ENCODE measurements at regions not wholly inside any gene's neighbourhood (a gene's known extent, or its start where the extent isn't known, plus 50 kb on each side); places are given as distances from the start of the nearest gene placed in this dataset.

DNA sequence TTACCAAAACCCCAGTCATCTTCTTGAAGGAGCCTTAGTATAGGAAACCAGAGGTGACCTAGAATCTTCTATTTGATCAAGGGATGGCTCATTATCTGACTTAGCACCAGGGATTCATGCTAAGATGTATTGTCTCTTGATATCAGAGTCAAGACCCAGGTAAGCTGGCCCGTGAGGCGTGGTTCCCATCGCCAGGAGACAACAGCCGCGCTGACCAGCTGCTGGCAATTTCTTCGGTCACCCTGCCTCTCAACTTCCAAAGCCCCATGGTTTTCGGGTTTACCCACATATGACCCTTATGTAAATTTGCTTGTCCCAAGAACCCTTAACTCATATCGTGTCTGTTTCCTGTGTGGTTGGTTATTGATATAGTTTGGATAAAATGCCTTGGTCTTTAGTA is 77.7 kb upstream of the VSTM2B start:
- Mint-ChIP-seq H3K36me3 (ENCODE audit: low read depth, unreplicated experiment) (no peaks in the 10 kb centered on the region), H3K9me3 (ENCODE audit: unreplicated experiment) (no peaks in the 10 kb centered on the region), H3K27me3 (ENCODE audit: unreplicated experiment) (peaks cover 4% of the 10 kb centered on the region), H3K27ac (ENCODE audit: unreplicated experiment) (no peak overlapping the region), H3K4me3 (ENCODE audit: unreplicated experiment) (no peak overlapping the region), H3K4me1 (ENCODE audit: unreplicated experiment) (no peaks in the 10 kb centered on the region)
- DNase-seq (ENCODE audit: low spot score) = no peak
- TF ChIP-seq, protein P1, sequence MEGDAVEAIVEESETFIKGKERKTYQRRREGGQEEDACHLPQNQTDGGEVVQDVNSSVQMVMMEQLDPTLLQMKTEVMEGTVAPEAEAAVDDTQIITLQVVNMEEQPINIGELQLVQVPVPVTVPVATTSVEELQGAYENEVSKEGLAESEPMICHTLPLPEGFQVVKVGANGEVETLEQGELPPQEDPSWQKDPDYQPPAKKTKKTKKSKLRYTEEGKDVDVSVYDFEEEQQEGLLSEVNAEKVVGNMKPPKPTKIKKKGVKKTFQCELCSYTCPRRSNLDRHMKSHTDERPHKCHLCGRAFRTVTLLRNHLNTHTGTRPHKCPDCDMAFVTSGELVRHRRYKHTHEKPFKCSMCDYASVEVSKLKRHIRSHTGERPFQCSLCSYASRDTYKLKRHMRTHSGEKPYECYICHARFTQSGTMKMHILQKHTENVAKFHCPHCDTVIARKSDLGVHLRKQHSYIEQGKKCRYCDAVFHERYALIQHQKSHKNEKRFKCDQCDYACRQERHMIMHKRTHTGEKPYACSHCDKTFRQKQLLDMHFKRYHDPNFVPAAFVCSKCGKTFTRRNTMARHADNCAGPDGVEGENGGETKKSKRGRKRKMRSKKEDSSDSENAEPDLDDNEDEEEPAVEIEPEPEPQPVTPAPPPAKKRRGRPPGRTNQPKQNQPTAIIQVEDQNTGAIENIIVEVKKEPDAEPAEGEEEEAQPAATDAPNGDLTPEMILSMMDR (IDR thresholded peaks at IDR 0.05; ENCODE audit: unreplicated experiment) = no peak

DNA sequence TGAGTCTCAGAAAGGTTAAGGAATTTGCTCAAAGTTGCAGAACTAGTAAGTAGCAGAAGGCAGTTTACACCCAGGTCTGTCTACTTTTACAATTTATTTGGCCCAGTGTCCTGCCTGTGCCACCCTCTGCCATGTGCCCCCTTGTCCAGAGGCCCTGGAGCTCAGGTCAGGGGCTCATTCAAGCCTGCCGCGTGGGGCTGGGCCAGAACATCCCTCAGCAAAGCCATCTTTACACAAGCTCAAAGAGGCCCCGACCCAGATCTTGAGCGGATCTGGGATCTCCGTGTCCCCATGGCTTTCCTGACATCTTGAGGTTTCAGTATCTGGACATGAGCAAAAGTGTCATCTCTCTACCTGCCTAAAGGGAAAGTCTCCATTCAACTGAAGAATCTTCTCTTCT is 76.4 kb upstream of the VSTM2B start:
- DNase-seq (ENCODE audit: low spot score) = no peak
- TF ChIP-seq, protein P1 (IDR thresholded peaks at IDR 0.05; ENCODE audit: unreplicated experiment) = no peak
- H3K36me3 Mint-ChIP-seq (ENCODE audit: low read depth, unreplicated experiment) = no peaks in the 10 kb centered on the region
- peaks cover 4% of the 10 kb centered on the region for H3K27me3 Mint-ChIP-seq (ENCODE audit: unreplicated experiment)
- no peak overlapping the region for H3K4me3 Mint-ChIP-seq (ENCODE audit: unreplicated experiment)
- no peaks in the 10 kb centered on the region for H3K9me3 Mint-ChIP-seq (ENCODE audit: unreplicated experiment)
- H3K27ac Mint-ChIP-seq (ENCODE audit: unreplicated experiment) = no peak overlapping the region
- no peaks in the 10 kb centered on the region for H3K4me1 Mint-ChIP-seq (ENCODE audit: unreplicated experiment)

DNA sequence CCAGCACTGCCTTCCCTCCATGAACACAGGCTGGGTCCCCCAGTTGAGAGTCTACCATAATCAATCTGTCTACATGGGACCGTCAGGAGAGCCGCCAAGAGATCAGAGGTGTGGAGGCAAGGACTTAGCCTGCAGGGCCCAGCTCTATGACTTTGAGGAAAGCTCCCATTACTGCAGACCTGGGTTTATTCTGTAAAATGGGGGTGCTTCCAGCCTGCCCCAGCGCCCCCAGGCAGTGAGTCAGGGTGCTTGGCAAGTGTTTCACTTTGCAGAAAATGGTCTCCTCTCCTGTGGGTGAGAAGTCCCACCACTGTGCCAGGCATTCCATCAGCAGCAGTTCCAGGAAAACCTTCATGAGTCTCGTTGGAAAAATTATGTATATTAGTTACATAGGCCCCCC is 75.5 kb upstream of the VSTM2B start:
- Mint-ChIP-seq H3K27me3 (ENCODE audit: unreplicated experiment) (peaks cover 4% of the 10 kb centered on the region), H3K4me1 (ENCODE audit: unreplicated experiment) (no peaks in the 10 kb centered on the region), H3K4me3 (ENCODE audit: unreplicated experiment) (no peak overlapping the region), H3K27ac (ENCODE audit: unreplicated experiment) (no peak overlapping the region), H3K36me3 (ENCODE audit: low read depth, unreplicated experiment) (no peaks in the 10 kb centered on the region), H3K9me3 (ENCODE audit: unreplicated experiment) (no peaks in the 10 kb centered on the region)
- TF ChIP-seq, protein P1 (IDR thresholded peaks at IDR 0.05; ENCODE audit: unreplicated experiment) = no peak
- DNase-seq (ENCODE audit: low spot score) = no peak

DNA sequence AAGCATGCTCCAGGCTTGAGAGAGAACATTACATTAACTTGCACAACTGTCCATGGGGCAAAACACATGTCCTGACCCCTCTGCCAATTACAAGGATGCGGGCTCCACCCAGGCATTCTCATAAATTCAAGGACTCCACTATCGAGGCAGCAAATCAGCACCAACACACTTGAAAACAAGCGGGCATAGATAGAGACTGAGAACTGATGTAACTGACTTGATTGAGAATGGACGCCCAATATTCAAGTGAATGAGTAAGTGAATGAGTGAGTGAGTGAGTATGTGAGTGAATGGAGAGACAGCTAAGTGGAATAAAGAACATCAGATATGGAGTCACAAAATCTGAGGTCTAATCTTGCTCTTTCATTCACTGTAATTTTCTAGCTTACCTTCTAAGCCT is 75.0 kb upstream of the VSTM2B start:
- TF ChIP-seq, protein P1 (IDR thresholded peaks at IDR 0.05; ENCODE audit: unreplicated experiment) = no peak
- peaks cover 5% of the 10 kb centered on the region for H3K27me3 Mint-ChIP-seq (ENCODE audit: unreplicated experiment)
- no peak for DNase-seq (ENCODE audit: low spot score)
- no peaks in the 10 kb centered on the region for H3K9me3 Mint-ChIP-seq (ENCODE audit: unreplicated experiment)
- H3K27ac Mint-ChIP-seq (ENCODE audit: unreplicated experiment) = no peak overlapping the region
- no peaks in the 10 kb centered on the region for H3K36me3 Mint-ChIP-seq (ENCODE audit: low read depth, unreplicated experiment)
- H3K4me1 Mint-ChIP-seq (ENCODE audit: unreplicated experiment) = no peaks in the 10 kb centered on the region
- no peak overlapping the region for H3K4me3 Mint-ChIP-seq (ENCODE audit: unreplicated experiment)

DNA sequence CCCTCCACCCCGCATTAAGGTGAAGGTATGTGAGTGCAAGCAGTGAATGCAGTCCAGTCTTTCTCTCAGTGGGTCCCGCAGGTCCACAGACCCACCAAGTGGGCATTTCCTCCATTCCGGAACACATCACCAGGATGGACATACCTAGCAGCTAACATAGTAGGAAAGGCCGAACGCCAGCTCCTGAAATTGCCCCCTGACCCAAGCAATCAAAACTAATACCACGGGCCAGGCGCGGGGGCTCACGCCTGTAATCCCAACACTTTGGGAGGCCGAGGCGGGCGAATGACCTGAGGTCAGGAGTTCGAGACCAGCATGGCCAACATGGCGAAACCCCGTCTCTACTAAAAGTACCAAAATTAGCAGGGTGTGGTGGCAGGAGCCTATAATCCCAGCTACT is 71.7 kb upstream of the VSTM2B start:
- H3K27ac Mint-ChIP-seq (ENCODE audit: unreplicated experiment) = no peak overlapping the region
- peaks cover 6% of the 10 kb centered on the region for H3K9me3 Mint-ChIP-seq (ENCODE audit: unreplicated experiment)
- TF ChIP-seq, protein P1 (IDR thresholded peaks at IDR 0.05; ENCODE audit: unreplicated experiment) = no peak
- DNase-seq (ENCODE audit: low spot score) = no peak
- H3K4me3 Mint-ChIP-seq (ENCODE audit: unreplicated experiment) = no peak overlapping the region
- H3K27me3 Mint-ChIP-seq (ENCODE audit: unreplicated experiment) = peaks cover 3% of the 10 kb centered on the region
- no peaks in the 10 kb centered on the region for H3K4me1 Mint-ChIP-seq (ENCODE audit: unreplicated experiment)
- no peaks in the 10 kb centered on the region for H3K36me3 Mint-ChIP-seq (ENCODE audit: low read depth, unreplicated experiment)

Data from endothelial cell (in vitro differentiated cells).